K562 (cell line): ENCODE measurements at regions not wholly inside any gene's neighbourhood (a gene's known extent, or its start where the extent isn't known, plus 50 kb on each side); places are given as distances from the start of the nearest gene placed in this dataset.

Experiments
- ATAC-seq: fragments of 200-7000 bp; cut with Tn5 transposase; 3 replicates; pipeline ENCODE4 v1.9.1; 2020; ENCODE audit warnings: moderate library complexity
- BruUV-seq: library from RNA; stranded (reverse); fragments of 400-500 nt; replicated peaks from 2 replicates; lab custom pipeline; 2021; lab: Mats Ljungman, UMichigan
- CTCF ChIA-PET: fragments of 300-600 bp; formaldehyde crosslinking; extraction: SDS; loops from one replicate; lab custom pipeline; 2021; ENCODE audit warnings: low intra/inter-chr PET ratio; lab: Yijun Ruan, JAX
- POLR2A ChIA-PET: fragments of 300-600, 350-650 bp; sonication (Branson Sonifier 250); formaldehyde crosslinking; extraction: SDS; loops from one replicate; lab custom pipeline; 2021; ENCODE audit warnings: antibody characterized with exemption, inconsistent platforms; lab: Yijun Ruan, JAX
- DNase-seq, 4 experiments: peaks; one replicate each; pipeline versions ENCODE4 v3.0.0 to v3.0.0-alpha.2; 2011 to 2018; ENCODE audit warnings: low spot score in 3 of 4, mixed read lengths in 3 of 4; ENCODE audit errors: extremely low read depth in 1 of 4
- FAIRE-seq: peaks from 2 replicates; lab custom pipeline; 2011; peaks lifted over from hg19 to GRCh38; lab: Jason Lieb, UNC
- H2AFZ ChIP-seq: 2 replicates; pipeline ENCODE4 v1.6.0; 2011; ENCODE audit warnings: low read depth, low read length, control low read depth, inconsistent platforms
- H3K27ac ChIP-seq: fragments of 200-600 bp; 3 replicates; pipeline ENCODE4 v1.8.0; 2011; ENCODE audit warnings: low read depth, mild to moderate bottlenecking, control low read depth, inconsistent platforms, low read length, moderate library complexity, mixed read lengths; ENCODE audit errors: extremely low read depth
- H3K27me3 ChIP-seq, 2 experiments: fragments of 300-600 bp in 1 of 2; 2 replicates in 1 of 2; 3 replicates in 1 of 2; pipeline versions ENCODE4 v1.6.0 to v1.8.0; 2011; ENCODE audit warnings: inconsistent platforms in 2 of 2, low read length in 2 of 2, mild to moderate bottlenecking in 1 of 2, mixed read lengths in 1 of 2, moderate library complexity in 1 of 2; ENCODE audit not compliant: control insufficient read depth in 2 of 2, insufficient read depth in 2 of 2
- H3K36me3 ChIP-seq: fragments of 300-600 bp; 3 replicates; pipeline ENCODE4 v1.8.0; 2011; ENCODE audit warnings: mild to moderate bottlenecking, low read length, inconsistent platforms; ENCODE audit not compliant: control insufficient read depth, insufficient read depth
- H3K4me1 ChIP-seq, 2 experiments: fragments of 200-600 bp in 1 of 2; replicated peaks in 1 of 2; 2 replicates in 1 of 2; 3 replicates in 1 of 2; pipeline versions ENCODE4 v1.5.1 to v1.8.0; 2011; ENCODE audit warnings: inconsistent platforms in 2 of 2, low read length in 2 of 2, mild to moderate bottlenecking in 1 of 2, mixed read lengths in 1 of 2, moderate library complexity in 1 of 2; ENCODE audit not compliant: control insufficient read depth in 2 of 2, insufficient read depth in 2 of 2
- H3K4me2 ChIP-seq: 2 replicates; pipeline ENCODE4 v1.6.1; 2011; ENCODE audit warnings: low read length, control low read depth, inconsistent platforms, mixed read lengths; ENCODE audit not compliant: insufficient read depth
- H3K4me3 ChIP-seq: fragments of 200-600 bp; sonication (generic), shearing (Covaris generic); 2 replicates; pipeline ENCODE4 v1.5.1; 2016; ENCODE audit warnings: control low read depth, inconsistent platforms
- H3K79me2 ChIP-seq: fragments of 200-600 bp; 3 replicates; pipeline ENCODE4 v1.8.0; 2011; ENCODE audit warnings: low read length, inconsistent platforms; ENCODE audit not compliant: control insufficient read depth, insufficient read depth
- H3K9ac ChIP-seq, 2 experiments: 2 replicates each; pipeline versions ENCODE4 v1.6.0 to v1.6.1; 2011; ENCODE audit warnings: low read depth in 2 of 2, low read length in 2 of 2, control low read depth in 1 of 2, inconsistent platforms in 1 of 2, mild to moderate bottlenecking in 1 of 2, mixed read lengths in 1 of 2; ENCODE audit not compliant: insufficient read depth in 1 of 2
- H3K9me1 ChIP-seq: one replicate; pipeline ENCODE4 v1.6.0; 2011; ENCODE audit warnings: inconsistent platforms, mild to moderate bottlenecking, low read length, moderate library complexity; ENCODE audit not compliant: control insufficient read depth, insufficient read depth
- H3K9me3 ChIP-seq: replicated peaks from 2 replicates; pipeline ENCODE4 v1.5.1; 2011; ENCODE audit warnings: low read depth, low read length, inconsistent platforms; ENCODE audit not compliant: control insufficient read depth, insufficient read depth
- H4K20me1 ChIP-seq: replicated peaks from 2 replicates; pipeline ENCODE4 v1.6.1; 2011; ENCODE audit warnings: low read length, inconsistent platforms, mixed read lengths; ENCODE audit not compliant: control insufficient read depth, insufficient read depth
- ARNT ChIP-seq, 2 experiments: fragments of 450-650 bp; IDR thresholded peaks; 2 replicates each; pipeline ENCODE4 v1.6.1; 2016; ENCODE audit warnings: mild to moderate bottlenecking in 1 of 2
- ATF1 ChIP-seq, 2 experiments: fragments of 450-650 bp in 1 of 2; IDR thresholded peaks; 2 replicates each; pipeline ENCODE4 v1.6.1; 2016; ENCODE audit warnings: missing compliant biosample characterization in 1 of 2, missing genetic modification characterization in 1 of 2
- GATA2 ChIP-seq: sonication (generic); formaldehyde crosslinking; IDR thresholded peaks from 2 replicates; pipeline ENCODE4 v1.4.0; 2020; ENCODE audit warnings: mild to moderate bottlenecking, missing genetic modification reagents
- LEF1 ChIP-seq: fragments of 450-650 bp; IDR thresholded peaks from 2 replicates; pipeline ENCODE4 v1.6.1; 2016; ENCODE audit warnings: mild to moderate bottlenecking
- POU5F1 ChIP-seq: fragments of 150-350 bp; IDR thresholded peaks from 2 replicates; pipeline ENCODE4 v1.6.1; 2014; ENCODE audit warnings: borderline replicate concordance, low read length, low read depth, mild to moderate bottlenecking; ENCODE audit not compliant: partially characterized antibody
- RBM17 ChIP-seq: fragments of 200-400 bp; formaldehyde crosslinking; IDR thresholded peaks from 2 replicates; pipeline ENCODE4 v1.6.1; 2017; ENCODE audit warnings: low read depth, mild to moderate bottlenecking, low read length, borderline replicate concordance
- ZNF75A ChIP-seq: fragments of 450-650 bp; formaldehyde crosslinking; IDR thresholded peaks from 2 replicates; pipeline ENCODE4 v1.4.0; 2020; ENCODE audit warnings: mild to moderate bottlenecking
- WGBS: fragments of 100-300 bp; shearing (Covaris generic); methylation state at CpG from one replicate; pipeline ENCODE4 v1.1.6; 2016; ENCODE audit warnings: low coverage, mixed read lengths; ENCODE audit not compliant: insufficient coverage; ENCODE audit errors: missing lambda C conversion rate; 5-methylcytosine and 5-hydroxymethylcytosine counted together
- in situ Hi-C: fragments of 300-500 bp; cut with MboI; formaldehyde crosslinking; loops from 4 replicates; pipeline ENCODE4 v1.15.0; 2018; ENCODE audit warnings: inconsistent platforms, mixed read lengths
- intact Hi-C: fragments of 100-400 bp; cut with micrococcal nuclease; formaldehyde crosslinking; loops from 2 replicates; pipeline ENCODE4 v1.14.2; 2022
- TF ChIP-seq, protein P1 (sequence below), 3 experiments: IDR thresholded peaks in 2 of 3; conservative IDR thresholded peaks in 1 of 3; 2 replicates each; pipeline ENCODE4 v1.5.1; 2011 to 2012; ENCODE audit warnings: low read length in 3 of 3, mild to moderate bottlenecking in 3 of 3, control low read depth in 2 of 3, improper control_type of control experiment in 1 of 3, inconsistent platforms in 1 of 3, low read depth in 1 of 3, mixed read lengths in 1 of 3, moderate library complexity in 1 of 3; ENCODE audit not compliant: insufficient read depth in 2 of 3
- TF ChIP-seq, protein P2 (sequence below): fragments of 450-650 bp; IDR thresholded peaks from 2 replicates; pipeline ENCODE4 v1.6.1; 2016; ENCODE audit warnings: mild to moderate bottlenecking

GRCh38 chr7:32206488-32206887 lies 136.3 kb upstream of the PDE1C start:
- Histone ChIP-seq H3K9me3 (no peaks in the 10 kb centered on the region), H3K4me3 (no peak overlapping the region), H4K20me1 (no peaks in the 10 kb centered on the region), H3K9me1 (no peaks in the 10 kb centered on the region), H3K27ac (no peak overlapping the region), H2AFZ (no peak overlapping the region), H3K4me2 (no peak overlapping the region), H3K27me3 (no peaks in the 10 kb centered on the region), H3K36me3 (no peaks in the 10 kb centered on the region), H3K4me1 (no peaks in the 10 kb centered on the region), H3K9ac (no peak overlapping the region), H3K79me2 (no peaks in the 10 kb centered on the region)
- ChIA-PET POLR2A (no interaction called here), CTCF (interaction anchor here (0.8 kb wide), 1 partner anchor 140 kb away, joined by 3 read pairs; no protein-coding TSS in a partner anchor)
- in situ Hi-C loops (loop anchor here (10.0 kb wide), 1 partner anchor 462 kb away; no protein-coding TSS in a partner anchor), intact Hi-C loops (loop anchor here (10.0 kb wide), 1 partner anchor 762 kb away; no protein-coding TSS in a partner anchor)
- no peak for FAIRE-seq
- no TSS peak for BruUV-seq
- no peak for ATAC-seq
- 3% methylated on average over 6 of the region's 6 CpGs for WGBS
- TF ChIP-seq RBM17 (no peak), LEF1 (no peak), ARNT (IDR thresholded peaks at IDR 0.05) (no peak), ATF1 (CRISPR knock-in tag; IDR thresholded peaks at IDR 0.05) (no peak), ATF1 (tag; IDR thresholded peaks at IDR 0.05) (no peak), ZNF75A (CRISPR knock-in tag) (no peak), POU5F1 (no peak), GATA2 (CRISPR knock-in tag) (no peak)
- TF ChIP-seq, protein P1, sequence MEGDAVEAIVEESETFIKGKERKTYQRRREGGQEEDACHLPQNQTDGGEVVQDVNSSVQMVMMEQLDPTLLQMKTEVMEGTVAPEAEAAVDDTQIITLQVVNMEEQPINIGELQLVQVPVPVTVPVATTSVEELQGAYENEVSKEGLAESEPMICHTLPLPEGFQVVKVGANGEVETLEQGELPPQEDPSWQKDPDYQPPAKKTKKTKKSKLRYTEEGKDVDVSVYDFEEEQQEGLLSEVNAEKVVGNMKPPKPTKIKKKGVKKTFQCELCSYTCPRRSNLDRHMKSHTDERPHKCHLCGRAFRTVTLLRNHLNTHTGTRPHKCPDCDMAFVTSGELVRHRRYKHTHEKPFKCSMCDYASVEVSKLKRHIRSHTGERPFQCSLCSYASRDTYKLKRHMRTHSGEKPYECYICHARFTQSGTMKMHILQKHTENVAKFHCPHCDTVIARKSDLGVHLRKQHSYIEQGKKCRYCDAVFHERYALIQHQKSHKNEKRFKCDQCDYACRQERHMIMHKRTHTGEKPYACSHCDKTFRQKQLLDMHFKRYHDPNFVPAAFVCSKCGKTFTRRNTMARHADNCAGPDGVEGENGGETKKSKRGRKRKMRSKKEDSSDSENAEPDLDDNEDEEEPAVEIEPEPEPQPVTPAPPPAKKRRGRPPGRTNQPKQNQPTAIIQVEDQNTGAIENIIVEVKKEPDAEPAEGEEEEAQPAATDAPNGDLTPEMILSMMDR (IDR thresholded peaks at IDR 0.05 in 2 of 3, conservative IDR thresholded peaks at IDR 0.05 in 1 of 3; ENCODE audit: insufficient read depth in 2 of 3, low read depth in 1 of 3, low read length in 3 of 3) = no peak
- TF ChIP-seq, protein P2, sequence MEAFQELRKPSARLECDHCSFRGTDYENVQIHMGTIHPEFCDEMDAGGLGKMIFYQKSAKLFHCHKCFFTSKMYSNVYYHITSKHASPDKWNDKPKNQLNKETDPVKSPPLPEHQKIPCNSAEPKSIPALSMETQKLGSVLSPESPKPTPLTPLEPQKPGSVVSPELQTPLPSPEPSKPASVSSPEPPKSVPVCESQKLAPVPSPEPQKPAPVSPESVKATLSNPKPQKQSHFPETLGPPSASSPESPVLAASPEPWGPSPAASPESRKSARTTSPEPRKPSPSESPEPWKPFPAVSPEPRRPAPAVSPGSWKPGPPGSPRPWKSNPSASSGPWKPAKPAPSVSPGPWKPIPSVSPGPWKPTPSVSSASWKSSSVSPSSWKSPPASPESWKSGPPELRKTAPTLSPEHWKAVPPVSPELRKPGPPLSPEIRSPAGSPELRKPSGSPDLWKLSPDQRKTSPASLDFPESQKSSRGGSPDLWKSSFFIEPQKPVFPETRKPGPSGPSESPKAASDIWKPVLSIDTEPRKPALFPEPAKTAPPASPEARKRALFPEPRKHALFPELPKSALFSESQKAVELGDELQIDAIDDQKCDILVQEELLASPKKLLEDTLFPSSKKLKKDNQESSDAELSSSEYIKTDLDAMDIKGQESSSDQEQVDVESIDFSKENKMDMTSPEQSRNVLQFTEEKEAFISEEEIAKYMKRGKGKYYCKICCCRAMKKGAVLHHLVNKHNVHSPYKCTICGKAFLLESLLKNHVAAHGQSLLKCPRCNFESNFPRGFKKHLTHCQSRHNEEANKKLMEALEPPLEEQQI = no peak
- DNase-seq = no peak
